ENCODE measurements at regions not wholly inside any gene's neighbourhood (a gene's known extent, or its start where the extent isn't known, plus 50 kb on each side); places are given as distances from the start of the nearest gene placed in this dataset.
"Not testable (repeated sequence)": the region's sequence is repeated elsewhere in the genome, so short reads cannot be mapped to it uniquely, and the experiment has no call there.

GRCh38 chr11:81222491-81222890 is 1511.2 kb downstream of the FAM181B start:
- H3K27me3 ChIP-seq (replicated peaks; ENCODE audit: control insufficient read depth, insufficient read depth, low read length): no peaks in the 10 kb centered on the region
- DNase-seq (ENCODE audit: low read depth): no peak

GRCh38 chr11:81220146-81220895 is 1513.3 kb downstream of the FAM181B start:
- Histone ChIP-seq H3K36me3 (ENCODE audit: control insufficient read depth, insufficient read depth, low read length, severe bottlenecking) (no peaks in the 10 kb centered on the region), H3K27me3 (replicated peaks; ENCODE audit: control insufficient read depth, insufficient read depth, low read length) (no peaks in the 10 kb centered on the region), H3K4me1 (ENCODE audit: control insufficient read depth, insufficient read depth, low read length) (no peaks in the 10 kb centered on the region), H3K9ac (ENCODE audit: low read length) (no peak overlapping the region), H3K4me3 (ENCODE audit: low read length) (no peak overlapping the region), H3K9me3 (ENCODE audit: control insufficient read depth, low read length) (no peaks in the 10 kb centered on the region)
- DNase-seq (ENCODE audit: low read depth): no peak

More at GRCh38 chr11:81222491-81222890, 1511.2 kb downstream of the FAM181B start:
- H3K9ac ChIP-seq (ENCODE audit: low read length): no peak overlapping the region
- no peaks in the 10 kb centered on the region for H3K9me3 ChIP-seq (ENCODE audit: control insufficient read depth, low read length)
- no peaks in the 10 kb centered on the region for H3K36me3 ChIP-seq (ENCODE audit: control insufficient read depth, insufficient read depth, low read length, severe bottlenecking)
- H3K4me1 ChIP-seq (ENCODE audit: control insufficient read depth, insufficient read depth, low read length): no peaks in the 10 kb centered on the region
- H3K4me3 ChIP-seq (ENCODE audit: low read length): no peak overlapping the region

GRCh38 chr11:81219661-81220060 is 1514.0 kb downstream of the FAM181B start:
- H3K4me1 ChIP-seq (ENCODE audit: control insufficient read depth, insufficient read depth, low read length): no peaks in the 10 kb centered on the region

GRCh38 chr11:81218440-81218839 is 1515.2 kb downstream of the FAM181B start:
- H3K4me3 ChIP-seq (ENCODE audit: low read length): no peak overlapping the region
- H3K9ac ChIP-seq (ENCODE audit: low read length): no peak overlapping the region
- H3K4me1 ChIP-seq (ENCODE audit: control insufficient read depth, insufficient read depth, low read length): no peaks in the 10 kb centered on the region
- no peaks in the 10 kb centered on the region for H3K27me3 ChIP-seq (replicated peaks; ENCODE audit: control insufficient read depth, insufficient read depth, low read length)
- no peak for DNase-seq (ENCODE audit: low read depth)
- no peaks in the 10 kb centered on the region for H3K36me3 ChIP-seq (ENCODE audit: control insufficient read depth, insufficient read depth, low read length, severe bottlenecking)
- no peaks in the 10 kb centered on the region for H3K9me3 ChIP-seq (ENCODE audit: control insufficient read depth, low read length)

More at GRCh38 chr11:81219661-81220060, 1514.0 kb downstream of the FAM181B start:
- Histone ChIP-seq H3K9ac (ENCODE audit: low read length) (no peak overlapping the region), H3K27me3 (replicated peaks; ENCODE audit: control insufficient read depth, insufficient read depth, low read length) (no peaks in the 10 kb centered on the region), H3K4me3 (ENCODE audit: low read length) (no peak overlapping the region), H3K36me3 (ENCODE audit: control insufficient read depth, insufficient read depth, low read length, severe bottlenecking) (no peaks in the 10 kb centered on the region), H3K9me3 (ENCODE audit: control insufficient read depth, low read length) (no peaks in the 10 kb centered on the region)
- no peak for DNase-seq (ENCODE audit: low read depth)

- no peaks in the 10 kb centered on the region for H3K9me3 ChIP-seq (ENCODE audit: control insufficient read depth, low read length)
Measured at GRCh38 chr11:81211050-81211449, 1522.6 kb downstream of the FAM181B start.

GRCh38 chr11:81207421-81208054 is 1526.1 kb downstream of the FAM181B start:
- H3K9ac ChIP-seq (ENCODE audit: low read length): no peak overlapping the region
- no peaks in the 10 kb centered on the region for H3K27me3 ChIP-seq (replicated peaks; ENCODE audit: control insufficient read depth, insufficient read depth, low read length)
- H3K4me1 ChIP-seq (ENCODE audit: control insufficient read depth, insufficient read depth, low read length): no peaks in the 10 kb centered on the region
- DNase-seq (ENCODE audit: low read depth): no peak
- H3K9me3 ChIP-seq (ENCODE audit: control insufficient read depth, low read length): no peaks in the 10 kb centered on the region
- H3K36me3 ChIP-seq (ENCODE audit: control insufficient read depth, insufficient read depth, low read length, severe bottlenecking): no peaks in the 10 kb centered on the region
- no peak overlapping the region for H3K4me3 ChIP-seq (ENCODE audit: low read length)

More at GRCh38 chr11:81211050-81211449, 1522.6 kb downstream of the FAM181B start:
- H3K4me3 ChIP-seq (ENCODE audit: low read length): no peak overlapping the region
- no peaks in the 10 kb centered on the region for H3K27me3 ChIP-seq (replicated peaks; ENCODE audit: control insufficient read depth, insufficient read depth, low read length)
- H3K9ac ChIP-seq (ENCODE audit: low read length): no peak overlapping the region
- H3K36me3 ChIP-seq (ENCODE audit: control insufficient read depth, insufficient read depth, low read length, severe bottlenecking): no peaks in the 10 kb centered on the region
- H3K4me1 ChIP-seq (ENCODE audit: control insufficient read depth, insufficient read depth, low read length): no peaks in the 10 kb centered on the region
- no peak for DNase-seq (ENCODE audit: low read depth)

GRCh38 chr11:81203876-81204275 is 1529.8 kb downstream of the FAM181B start:
- H3K4me3 ChIP-seq (ENCODE audit: low read length): no peak overlapping the region
- no peaks in the 10 kb centered on the region for H3K9me3 ChIP-seq (ENCODE audit: control insufficient read depth, low read length)
- no peak for DNase-seq (ENCODE audit: low read depth)
- H3K36me3 ChIP-seq (ENCODE audit: control insufficient read depth, insufficient read depth, low read length, severe bottlenecking): no peaks in the 10 kb centered on the region
- no peaks in the 10 kb centered on the region for H3K27me3 ChIP-seq (replicated peaks; ENCODE audit: control insufficient read depth, insufficient read depth, low read length)
- no peak overlapping the region for H3K9ac ChIP-seq (ENCODE audit: low read length)
- H3K4me1 ChIP-seq (ENCODE audit: control insufficient read depth, insufficient read depth, low read length): no peaks in the 10 kb centered on the region

GRCh38 chr11:81197396-81197795 is 1536.3 kb downstream of the FAM181B start:
- DNase-seq (ENCODE audit: low read depth): no peak
- no peaks in the 10 kb centered on the region for H3K4me1 ChIP-seq (ENCODE audit: control insufficient read depth, insufficient read depth, low read length)
- H3K36me3 ChIP-seq (ENCODE audit: control insufficient read depth, insufficient read depth, low read length, severe bottlenecking): no peaks in the 10 kb centered on the region
- no peak overlapping the region for H3K9ac ChIP-seq (ENCODE audit: low read length)
- H3K4me3 ChIP-seq (ENCODE audit: low read length): no peak overlapping the region
- no peaks in the 10 kb centered on the region for H3K27me3 ChIP-seq (replicated peaks; ENCODE audit: control insufficient read depth, insufficient read depth, low read length)
- H3K9me3 ChIP-seq (ENCODE audit: control insufficient read depth, low read length): peaks cover 5% of the 10 kb centered on the region

GRCh38 chr11:81192516-81192915 is 1541.1 kb downstream of the FAM181B start:
- no peaks in the 10 kb centered on the region for H3K36me3 ChIP-seq (ENCODE audit: control insufficient read depth, insufficient read depth, low read length, severe bottlenecking)
- no peaks in the 10 kb centered on the region for H3K4me1 ChIP-seq (ENCODE audit: control insufficient read depth, insufficient read depth, low read length)
- no peak overlapping the region for H3K9ac ChIP-seq (ENCODE audit: low read length)
- no peak overlapping the region for H3K4me3 ChIP-seq (ENCODE audit: low read length)
- DNase-seq (ENCODE audit: low read depth): no peak
- H3K27me3 ChIP-seq (replicated peaks; ENCODE audit: control insufficient read depth, insufficient read depth, low read length): no peaks in the 10 kb centered on the region
- H3K9me3 ChIP-seq (ENCODE audit: control insufficient read depth, low read length): peaks cover 5% of the 10 kb centered on the region

- no peaks in the 10 kb centered on the region for H3K27me3 ChIP-seq (replicated peaks; ENCODE audit: control insufficient read depth, insufficient read depth, low read length)
- peaks cover 2% of the 10 kb centered on the region for H3K9me3 ChIP-seq (ENCODE audit: control insufficient read depth, low read length)
- H3K4me3 ChIP-seq (ENCODE audit: low read length): no peak overlapping the region
- no peak for DNase-seq (ENCODE audit: low read depth)
- no peaks in the 10 kb centered on the region for H3K36me3 ChIP-seq (ENCODE audit: control insufficient read depth, insufficient read depth, low read length, severe bottlenecking)
- no peak overlapping the region for H3K9ac ChIP-seq (ENCODE audit: low read length)
- no peaks in the 10 kb centered on the region for H3K4me1 ChIP-seq (ENCODE audit: control insufficient read depth, insufficient read depth, low read length)
Measured at GRCh38 chr11:81190546-81190945, 1543.1 kb downstream of the FAM181B start.

GRCh38 chr11:81187033-81187432 is 1546.6 kb downstream of the FAM181B start:
- H3K4me1 ChIP-seq (ENCODE audit: control insufficient read depth, insufficient read depth, low read length); H3K9me3 ChIP-seq (ENCODE audit: control insufficient read depth, low read length); H3K9ac ChIP-seq (ENCODE audit: low read length); DNase-seq (ENCODE audit: low read depth); H3K4me3 ChIP-seq (ENCODE audit: low read length); H3K27me3 ChIP-seq (replicated peaks; ENCODE audit: control insufficient read depth, insufficient read depth, low read length); H3K36me3 ChIP-seq (ENCODE audit: control insufficient read depth, insufficient read depth, low read length, severe bottlenecking): not testable (repeated sequence)

Measured in adipocyte (in vitro differentiated cells).